HEK293T (cell line): ENCODE measurements at regions not wholly inside any gene's neighbourhood (a gene's known extent, or its start where the extent isn't known, plus 50 kb on each side); places are given as distances from the start of the nearest gene placed in this dataset.

Source experiments
- ARNT ChIP-seq: fragments of 450-650 bp; IDR thresholded peaks from 2 replicates; pipeline ENCODE4 v1.6.1; 2017; ENCODE audit warnings: mild to moderate bottlenecking
- BHLHE40 ChIP-seq: fragments of 450-650 bp; IDR thresholded peaks from 2 replicates; pipeline ENCODE4 v1.6.1; 2016; ENCODE audit warnings: mild to moderate bottlenecking, moderate library complexity, borderline replicate concordance
- CTBP1 ChIP-seq: fragments of 450-650 bp; IDR thresholded peaks from 2 replicates; pipeline ENCODE4 v1.6.1; 2016; ENCODE audit warnings: borderline replicate concordance
- ELF4 ChIP-seq: fragments of 450-650 bp; IDR thresholded peaks from 2 replicates; pipeline ENCODE4 v1.6.1; 2017; ENCODE audit warnings: antibody characterized with exemption
- FOXA1 ChIP-seq: fragments of 450-650 bp; IDR thresholded peaks from 2 replicates; pipeline ENCODE4 v1.6.1; 2016; ENCODE audit warnings: mild to moderate bottlenecking
- FOXK2 ChIP-seq: fragments of 450-650 bp; IDR thresholded peaks from 2 replicates; pipeline ENCODE4 v1.6.1; 2016; ENCODE audit warnings: mild to moderate bottlenecking
- FOXM1 ChIP-seq: fragments of 450-650 bp; IDR thresholded peaks from 2 replicates; pipeline ENCODE4 v1.6.1; 2017; ENCODE audit warnings: mild to moderate bottlenecking, borderline replicate concordance
- HDGF ChIP-seq: fragments of 450-650 bp; IDR thresholded peaks from 2 replicates; pipeline ENCODE4 v1.6.1; 2017; ENCODE audit warnings: antibody characterized with exemption, borderline replicate concordance
- L3MBTL2 ChIP-seq: fragments of 450-650 bp; conservative IDR thresholded peaks from 2 replicates; pipeline ENCODE4 v1.6.1; 2016; ENCODE audit warnings: mild to moderate bottlenecking
- NFRKB ChIP-seq: fragments of 450-650 bp; IDR thresholded peaks from 2 replicates; pipeline ENCODE4 v1.6.1; 2016; ENCODE audit warnings: mild to moderate bottlenecking, moderate library complexity
- SP1 ChIP-seq: fragments of 450-650 bp; IDR thresholded peaks from 2 replicates; pipeline ENCODE4 v1.6.1; 2017
- SUZ12 ChIP-seq: fragments of 450-650 bp; IDR thresholded peaks from 2 replicates; pipeline ENCODE4 v1.6.1; 2016; ENCODE audit warnings: mild to moderate bottlenecking
- TARDBP ChIP-seq: fragments of 450-650 bp; IDR thresholded peaks from 2 replicates; pipeline ENCODE4 v1.6.1; 2016

DNA sequence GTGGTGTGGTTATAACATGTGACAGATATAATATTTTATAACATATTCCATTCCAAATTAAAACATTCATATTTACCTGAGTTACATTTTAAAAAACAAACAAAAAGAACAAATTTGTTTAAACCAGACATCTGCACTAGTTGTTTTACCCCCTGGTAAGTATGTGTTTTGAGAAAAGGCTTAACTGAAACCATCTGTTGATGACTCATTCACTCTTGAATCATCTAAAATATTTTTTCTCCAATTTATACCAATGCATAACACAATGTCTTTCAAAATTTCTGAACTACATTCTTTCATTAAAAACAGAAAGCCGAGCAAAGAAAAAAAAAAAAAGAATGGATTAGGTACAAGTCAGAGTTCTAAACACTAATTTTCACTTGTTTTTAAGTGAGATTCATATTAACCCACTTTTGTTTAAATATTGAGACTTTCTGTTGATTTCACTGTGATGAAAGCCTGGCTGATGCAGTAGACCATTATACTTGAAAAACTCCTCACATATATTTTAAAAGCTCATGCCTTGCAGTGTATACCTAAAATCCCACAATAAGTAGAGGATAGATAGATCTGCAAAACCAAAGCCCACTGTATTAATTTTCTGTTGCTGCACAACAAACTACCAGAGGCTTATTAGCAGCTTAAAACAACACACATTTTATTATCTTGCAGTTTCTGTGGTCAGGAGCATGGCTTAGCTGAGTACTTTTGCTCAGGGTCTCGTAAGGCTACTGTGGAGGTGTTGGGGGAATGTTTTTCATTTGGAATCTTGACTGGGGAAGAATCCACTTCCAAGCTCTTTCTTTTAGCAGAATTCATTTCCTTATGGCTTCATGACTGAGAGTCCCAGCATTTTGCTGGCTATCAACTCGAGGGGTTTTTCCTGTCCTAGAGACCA is 221.5 kb downstream of the PCDH18 start:
- no peak for TF ChIP-seq FOXM1
- TF ChIP-seq ELF4 = no peak
- TF ChIP-seq SUZ12 = no peak
- no peak for TF ChIP-seq L3MBTL2
- no peak for TF ChIP-seq TARDBP
- no peak for TF ChIP-seq FOXA1
- no peak for TF ChIP-seq FOXK2
- TF ChIP-seq ARNT = no peak
- no peak for TF ChIP-seq HDGF
- no peak for TF ChIP-seq CTBP1
- TF ChIP-seq SP1 = no peak
- TF ChIP-seq NFRKB = no peak
- no peak for TF ChIP-seq BHLHE40
